IMR-90 (cell line): ENCODE measurements at regions not wholly inside any gene's neighbourhood (a gene's known extent, or its start where the extent isn't known, plus 50 kb on each side); places are given as distances from the start of the nearest gene placed in this dataset.

Source experiments
- CEBPB ChIP-seq: IDR thresholded peaks from 2 replicates; pipeline ENCODE4 v1.6.1; 2012; ENCODE audit warnings: low read depth, low read length, improper control_type of control experiment
- CHD1 ChIP-seq: IDR thresholded peaks from 2 replicates; pipeline ENCODE4 v1.6.1; 2012; ENCODE audit warnings: low read depth, low read length, improper control_type of control experiment
- CTCF ChIP-seq: conservative IDR thresholded peaks from 2 replicates; pipeline ENCODE4 v1.5.1; 2012; ENCODE audit warnings: mild to moderate bottlenecking, low read depth, low read length, improper control_type of control experiment
- MXI1 ChIP-seq: IDR thresholded peaks from 2 replicates; pipeline ENCODE4 v1.6.1; 2012; ENCODE audit warnings: low read depth, mild to moderate bottlenecking, low read length, moderate library complexity, borderline replicate concordance
- NFE2L2 ChIP-seq: fragments of 150-350 bp; IDR thresholded peaks from 2 replicates; pipeline ENCODE4 v1.6.1; 2016; ENCODE audit warnings: low read depth, mild to moderate bottlenecking, low read length
- POLR2A ChIP-seq: IDR thresholded peaks from 2 replicates; pipeline ENCODE4 v1.6.1; 2012; ENCODE audit warnings: mild to moderate bottlenecking, low read depth, low read length
- RAD21 ChIP-seq: IDR thresholded peaks from 2 replicates; pipeline ENCODE4 v1.6.1; 2012; ENCODE audit warnings: low read length, improper control_type of control experiment
- RFX5 ChIP-seq: IDR thresholded peaks from 2 replicates; pipeline ENCODE4 v1.8.0; 2012; ENCODE audit warnings: low read depth, mild to moderate bottlenecking, low read length, moderate library complexity
- SMC3 ChIP-seq: fragments of 150-350 bp; IDR thresholded peaks from 2 replicates; pipeline ENCODE4 v1.6.1; 2016; ENCODE audit warnings: low read depth, mild to moderate bottlenecking, antibody characterized with exemption, low read length, moderate library complexity
- USF2 ChIP-seq: fragments of 150-350 bp; IDR thresholded peaks from 2 replicates; pipeline ENCODE4 v1.6.1; 2017; ENCODE audit warnings: mild to moderate bottlenecking, antibody characterized with exemption, low read length, low read depth

GRCh38 chr2:107255744-107256143, 369.8 kb upstream of the ST6GAL2 start:
- TF ChIP-seq CTCF (no peak), NFE2L2 (no peak), MXI1 (no peak), RAD21 (no peak), CEBPB (no peak), SMC3 (no peak), RFX5 (no peak), POLR2A (no peak), USF2 (no peak), CHD1 (no peak)
